Epithelial cell of proximal tubule (primary cell): ENCODE measurements at regions not wholly inside any gene's neighbourhood (a gene's known extent, or its start where the extent isn't known, plus 50 kb on each side); places are given as distances from the start of the nearest gene placed in this dataset.

Source experiments
- DNase-seq: peaks from one replicate; pipeline ENCODE4 v3.0.0-alpha.2; 2011; ENCODE audit warnings: low read depth
- H3K4me3 ChIP-seq: 2 replicates; pipeline ENCODE4 v1.5.1; 2011; ENCODE audit warnings: low read depth, mild to moderate bottlenecking, low read length
- CTCF ChIP-seq: conservative IDR thresholded peaks from 2 replicates; pipeline ENCODE4 v1.5.1; 2012; ENCODE audit warnings: low read depth, mild to moderate bottlenecking, low read length

- no peak for DNase-seq
Observed at GRCh38 chr3:27581852-27582251, 97.7 kb upstream of the SLC4A7 start.

GRCh38 chr3:27578032-27578431, 93.8 kb upstream of the SLC4A7 start:
- TF ChIP-seq CTCF, result peak; percentile 27
- H3K4me3 ChIP-seq, result no peak overlapping the region
- no peak for DNase-seq

More at GRCh38 chr3:27581852-27582251, 97.7 kb upstream of the SLC4A7 start:
- no peak overlapping the region for H3K4me3 ChIP-seq
- no peak for TF ChIP-seq CTCF

GRCh38 chr3:27577504-27577903, 93.3 kb upstream of the SLC4A7 start:
- H3K4me3 ChIP-seq, result no peak overlapping the region
- TF ChIP-seq CTCF, result no peak
- no peak for DNase-seq

GRCh38 chr3:27576171-27576570, 92.0 kb upstream of the SLC4A7 start:
- TF ChIP-seq CTCF, result no peak
- H3K4me3 ChIP-seq, result no peak overlapping the region
- DNase-seq, result peak; percentile 94

GRCh38 chr3:27575499-27575898, 91.3 kb upstream of the SLC4A7 start:
- DNase-seq, result no peak
- TF ChIP-seq CTCF, result no peak
- no peak overlapping the region for H3K4me3 ChIP-seq

- no peak for TF ChIP-seq CTCF
- no peak for DNase-seq
- no peak overlapping the region for H3K4me3 ChIP-seq
Observed at GRCh38 chr3:27574438-27574795, 90.2 kb upstream of the SLC4A7 start.

- no peak for TF ChIP-seq CTCF
- DNase-seq, result no peak
- H3K4me3 ChIP-seq, result no peak overlapping the region
Observed at GRCh38 chr3:27573780-27574437, 89.7 kb upstream of the SLC4A7 start.
